ENCODE measurements at regions not wholly inside any gene's neighbourhood (a gene's known extent, or its start where the extent isn't known, plus 50 kb on each side); places are given as distances from the start of the nearest gene placed in this dataset.
"Not testable (repeated sequence)": the region's sequence is repeated elsewhere in the genome, so short reads cannot be mapped to it uniquely, and the experiment has no call there.

GRCh38 chr11:14573539-14574057 lies 53.4 kb upstream of the PSMA1 start:
- H3K9me3 ChIP-seq (ENCODE audit: control insufficient read depth, low read length); H3K27me3 ChIP-seq (ENCODE audit: control insufficient read depth, insufficient read depth); DNase-seq; ATAC-seq; H3K4me3 ChIP-seq (ENCODE audit: low read length); H3K4me1 ChIP-seq (ENCODE audit: control insufficient read depth, insufficient read depth, low read length); intact Hi-C loops (cut with DNase I); H3K27ac ChIP-seq (ENCODE audit: low read length): not testable (repeated sequence)
- 64% methylated on average over 3 of the region's 3 CpGs for WGBS

- H3K9me3 ChIP-seq (ENCODE audit: control insufficient read depth, low read length), result no peaks in the 10 kb centered on the region
- no peak for ATAC-seq
- no peak overlapping the region for H3K4me3 ChIP-seq (ENCODE audit: low read length)
- intact Hi-C loops (cut with DNase I), result no loop called here
- H3K27ac ChIP-seq (ENCODE audit: low read length), result no peak overlapping the region
- no peak for DNase-seq
- H3K4me1 ChIP-seq (ENCODE audit: control insufficient read depth, insufficient read depth, low read length), result peaks cover 1% of the 10 kb centered on the region
- H3K27me3 ChIP-seq (ENCODE audit: control insufficient read depth, insufficient read depth), result no peaks in the 10 kb centered on the region
- WGBS, result 97% methylated on average over 1 of the region's 1 CpG
These were observed 57.1 kb upstream of the PSMA1 start for GRCh38 chr11:14577292-14577691.

- intact Hi-C loops (cut with DNase I), result no loop called here
- 73% methylated on average over 4 of the region's 4 CpGs for WGBS
- H3K27me3 ChIP-seq (ENCODE audit: control insufficient read depth, insufficient read depth), result no peaks in the 10 kb centered on the region
- DNase-seq (no peak), ATAC-seq (no peak)
- peaks cover 1% of the 10 kb centered on the region for H3K4me1 ChIP-seq (ENCODE audit: control insufficient read depth, insufficient read depth, low read length)
- no peaks in the 10 kb centered on the region for H3K9me3 ChIP-seq (ENCODE audit: control insufficient read depth, low read length)
- H3K27ac ChIP-seq (ENCODE audit: low read length), result no peak overlapping the region
- no peak overlapping the region for H3K4me3 ChIP-seq (ENCODE audit: low read length)
These were observed 57.8 kb upstream of the PSMA1 start for GRCh38 chr11:14577835-14578529.

GRCh38 chr11:14578541-14578956 lies 58.4 kb upstream of the PSMA1 start:
- Histone ChIP-seq H3K9me3 (ENCODE audit: control insufficient read depth, low read length) (no peaks in the 10 kb centered on the region), H3K27ac (ENCODE audit: low read length) (no peak overlapping the region), H3K27me3 (ENCODE audit: control insufficient read depth, insufficient read depth) (no peaks in the 10 kb centered on the region), H3K4me3 (ENCODE audit: low read length) (no peak overlapping the region), H3K4me1 (ENCODE audit: control insufficient read depth, insufficient read depth, low read length) (peaks cover 1% of the 10 kb centered on the region)
- ATAC-seq (peak; percentile 63 to 88), DNase-seq (no peak)
- intact Hi-C loops (cut with DNase I), result no loop called here
- 19% methylated on average over 3 of the region's 3 CpGs for WGBS

GRCh38 chr11:14579646-14580045 lies 59.5 kb upstream of the PSMA1 start:
- ATAC-seq (no peak), DNase-seq (no peak)
- no peak overlapping the region for H3K27ac ChIP-seq (ENCODE audit: low read length)
- no peak overlapping the region for H3K4me3 ChIP-seq (ENCODE audit: low read length)
- no peaks in the 10 kb centered on the region for H3K9me3 ChIP-seq (ENCODE audit: control insufficient read depth, low read length)
- H3K27me3 ChIP-seq (ENCODE audit: control insufficient read depth, insufficient read depth), result no peaks in the 10 kb centered on the region
- peaks cover 3% of the 10 kb centered on the region for H3K4me1 ChIP-seq (ENCODE audit: control insufficient read depth, insufficient read depth, low read length)
- intact Hi-C loops (cut with DNase I), result no loop called here

GRCh38 chr11:14582793-14583192 lies 60.8 kb upstream of the PDE3B start:
- Histone ChIP-seq H3K27ac (ENCODE audit: low read length) (no peak overlapping the region), H3K4me3 (ENCODE audit: low read length) (no peak overlapping the region), H3K27me3 (ENCODE audit: control insufficient read depth, insufficient read depth) (no peaks in the 10 kb centered on the region), H3K4me1 (ENCODE audit: control insufficient read depth, insufficient read depth, low read length) (peaks cover 3% of the 10 kb centered on the region), H3K9me3 (ENCODE audit: control insufficient read depth, low read length) (no peaks in the 10 kb centered on the region)
- DNase-seq, result peak in 2 of 3 donors; percentile 30 to 59
- peak; percentile 34 to 43 for ATAC-seq
- intact Hi-C loops (cut with DNase I), result no loop called here
- WGBS, result 72% methylated on average over 6 of the region's 6 CpGs

- intact Hi-C loops (cut with DNase I), result no loop called here
- no peaks in the 10 kb centered on the region for H3K27me3 ChIP-seq (ENCODE audit: control insufficient read depth, insufficient read depth)
- H3K4me1 ChIP-seq (ENCODE audit: control insufficient read depth, insufficient read depth, low read length), result peaks cover 3% of the 10 kb centered on the region
- 62% methylated on average over 8 of the region's 8 CpGs for WGBS
- DNase-seq (peak in 2 of 3 donors; percentile 68 to 76), ATAC-seq (peak; percentile 79 to 88)
- no peak overlapping the region for H3K27ac ChIP-seq (ENCODE audit: low read length)
- H3K4me3 ChIP-seq (ENCODE audit: low read length), result no peak overlapping the region
- H3K9me3 ChIP-seq (ENCODE audit: control insufficient read depth, low read length), result no peaks in the 10 kb centered on the region
These were observed 60.2 kb upstream of the PDE3B start for GRCh38 chr11:14583252-14584034.

GRCh38 chr11:14584035-14584363 lies 59.6 kb upstream of the PDE3B start:
- Histone ChIP-seq H3K27ac (ENCODE audit: low read length) (no peak overlapping the region), H3K9me3 (ENCODE audit: control insufficient read depth, low read length) (no peaks in the 10 kb centered on the region), H3K4me1 (ENCODE audit: control insufficient read depth, insufficient read depth, low read length) (peaks cover 2% of the 10 kb centered on the region), H3K4me3 (ENCODE audit: low read length) (no peak overlapping the region), H3K27me3 (ENCODE audit: control insufficient read depth, insufficient read depth) (no peaks in the 10 kb centered on the region)
- ATAC-seq (no peak), DNase-seq (no peak)
- WGBS, result 93% methylated on average over 3 of the region's 3 CpGs
- intact Hi-C loops (cut with DNase I), result no loop called here

- Histone ChIP-seq H3K9me3 (ENCODE audit: control insufficient read depth, low read length) (no peaks in the 10 kb centered on the region), H3K27ac (ENCODE audit: low read length) (no peak overlapping the region), H3K27me3 (ENCODE audit: control insufficient read depth, insufficient read depth) (no peaks in the 10 kb centered on the region), H3K4me1 (ENCODE audit: control insufficient read depth, insufficient read depth, low read length) (peaks cover 2% of the 10 kb centered on the region), H3K4me3 (ENCODE audit: low read length) (no peak overlapping the region)
- ATAC-seq (no peak), DNase-seq (no peak)
- 53% methylated on average over 2 of the region's 2 CpGs for WGBS
- intact Hi-C loops (cut with DNase I), result no loop called here
These were observed 59.0 kb upstream of the PDE3B start for GRCh38 chr11:14584595-14584994.

- no peak overlapping the region for H3K4me3 ChIP-seq (ENCODE audit: low read length)
- H3K27me3 ChIP-seq (ENCODE audit: control insufficient read depth, insufficient read depth), result no peaks in the 10 kb centered on the region
- peaks cover 2% of the 10 kb centered on the region for H3K4me1 ChIP-seq (ENCODE audit: control insufficient read depth, insufficient read depth, low read length)
- DNase-seq, result no peak
- no peak overlapping the region for H3K27ac ChIP-seq (ENCODE audit: low read length)
- ATAC-seq, result no peak
- no peaks in the 10 kb centered on the region for H3K9me3 ChIP-seq (ENCODE audit: control insufficient read depth, low read length)
- intact Hi-C loops (cut with DNase I), result no loop called here
- 87% methylated on average over 2 of the region's 2 CpGs for WGBS
These were observed 58.2 kb upstream of the PDE3B start for GRCh38 chr11:14585438-14585837.

- 37% methylated on average over 2 of the region's 2 CpGs for WGBS
- H3K27ac ChIP-seq (ENCODE audit: low read length), result peak overlapping the region; percentile 38
- peak; percentile 66 for ATAC-seq
- DNase-seq, result peak in 2 of 3 donors; percentile 31 to 72
- peaks cover 2% of the 10 kb centered on the region for H3K4me1 ChIP-seq (ENCODE audit: control insufficient read depth, insufficient read depth, low read length)
- no peaks in the 10 kb centered on the region for H3K9me3 ChIP-seq (ENCODE audit: control insufficient read depth, low read length)
- H3K4me3 ChIP-seq (ENCODE audit: low read length), result no peak overlapping the region
- intact Hi-C loops (cut with DNase I), result no loop called here
- H3K27me3 ChIP-seq (ENCODE audit: control insufficient read depth, insufficient read depth), result no peaks in the 10 kb centered on the region
These were observed 56.3 kb upstream of the PDE3B start for GRCh38 chr11:14587258-14587657.
